ENCODE measurements at regions not wholly inside any gene's neighbourhood (a gene's known extent, or its start where the extent isn't known, plus 50 kb on each side); places are given as distances from the start of the nearest gene placed in this dataset.

- peaks cover 25% of the 10 kb centered on the region for H3K4me1 ChIP-seq (ENCODE audit: insufficient read depth, low read length)
- H3K4me3 ChIP-seq (ENCODE audit: insufficient read depth, low read length) = no peak overlapping the region
- H3K36me3 ChIP-seq (ENCODE audit: insufficient read depth, low read length) = no peaks in the 10 kb centered on the region
- no peak for DNase-seq (ENCODE audit: insufficient read length, low spot score, missing footprints)
- no peak overlapping the region for H3K4me2 ChIP-seq (ENCODE audit: insufficient read depth, low read length)
- H3K27me3 ChIP-seq (ENCODE audit: insufficient read depth, low read length) = peaks cover 58% of the 10 kb centered on the region
- H3K27ac ChIP-seq (ENCODE audit: low read depth, low read length) = no peak overlapping the region
- H2AFZ ChIP-seq (ENCODE audit: low read length) = no peak overlapping the region
- no peaks in the 10 kb centered on the region for H4K20me1 ChIP-seq (ENCODE audit: insufficient read depth, low read length)
- no peaks in the 10 kb centered on the region for H3K79me2 ChIP-seq (ENCODE audit: insufficient read depth, low read length)
- no peaks in the 10 kb centered on the region for H3K9me3 ChIP-seq (ENCODE audit: low read depth, low read length)
- TF ChIP-seq CTCF (IDR thresholded peaks at IDR 0.05; ENCODE audit: extremely low read depth, low read depth, low read length) = no peak
Observed at GRCh38 chr14:22382955-22383354, 206.1 kb downstream of the DAD1 start.

- Histone ChIP-seq H3K4me1 (ENCODE audit: insufficient read depth, low read length) (peaks cover 19% of the 10 kb centered on the region), H3K36me3 (ENCODE audit: insufficient read depth, low read length) (no peaks in the 10 kb centered on the region), H3K9me3 (ENCODE audit: low read depth, low read length) (no peaks in the 10 kb centered on the region), H3K27me3 (ENCODE audit: insufficient read depth, low read length) (peaks cover 59% of the 10 kb centered on the region), H3K79me2 (ENCODE audit: insufficient read depth, low read length) (no peaks in the 10 kb centered on the region), H3K27ac (ENCODE audit: low read depth, low read length) (no peak overlapping the region), H4K20me1 (ENCODE audit: insufficient read depth, low read length) (no peaks in the 10 kb centered on the region), H3K4me2 (ENCODE audit: insufficient read depth, low read length) (no peak overlapping the region), H2AFZ (ENCODE audit: low read length) (no peak overlapping the region), H3K4me3 (ENCODE audit: insufficient read depth, low read length) (no peak overlapping the region)
- no peak for DNase-seq (ENCODE audit: insufficient read length, low spot score, missing footprints)
- TF ChIP-seq CTCF (IDR thresholded peaks at IDR 0.05; ENCODE audit: extremely low read depth, low read depth, low read length) = no peak
Observed at GRCh38 chr14:22382395-22382794, 206.6 kb downstream of the DAD1 start.

- Histone ChIP-seq H4K20me1 (ENCODE audit: insufficient read depth, low read length) (no peaks in the 10 kb centered on the region), H3K27ac (ENCODE audit: low read depth, low read length) (no peak overlapping the region), H3K4me2 (ENCODE audit: insufficient read depth, low read length) (no peak overlapping the region), H3K27me3 (ENCODE audit: insufficient read depth, low read length) (peaks cover 58% of the 10 kb centered on the region), H3K79me2 (ENCODE audit: insufficient read depth, low read length) (no peaks in the 10 kb centered on the region), H3K4me3 (ENCODE audit: insufficient read depth, low read length) (no peak overlapping the region), H2AFZ (ENCODE audit: low read length) (no peak overlapping the region), H3K4me1 (ENCODE audit: insufficient read depth, low read length) (peaks cover 19% of the 10 kb centered on the region), H3K9me3 (ENCODE audit: low read depth, low read length) (no peaks in the 10 kb centered on the region), H3K36me3 (ENCODE audit: insufficient read depth, low read length) (no peaks in the 10 kb centered on the region)
- TF ChIP-seq CTCF (IDR thresholded peaks at IDR 0.05; ENCODE audit: extremely low read depth, low read depth, low read length) = no peak
- DNase-seq (ENCODE audit: insufficient read length, low spot score, missing footprints) = no peak
Observed at GRCh38 chr14:22381766-22382165, 207.3 kb downstream of the DAD1 start.

- Histone ChIP-seq H3K36me3 (ENCODE audit: insufficient read depth, low read length) (no peaks in the 10 kb centered on the region), H3K4me3 (ENCODE audit: insufficient read depth, low read length) (no peak overlapping the region), H2AFZ (ENCODE audit: low read length) (peak overlapping the region; percentile 23), H3K27ac (ENCODE audit: low read depth, low read length) (no peak overlapping the region), H3K27me3 (ENCODE audit: insufficient read depth, low read length) (peaks cover 57% of the 10 kb centered on the region), H4K20me1 (ENCODE audit: insufficient read depth, low read length) (no peaks in the 10 kb centered on the region), H3K4me2 (ENCODE audit: insufficient read depth, low read length) (no peak overlapping the region), H3K4me1 (ENCODE audit: insufficient read depth, low read length) (peaks cover 19% of the 10 kb centered on the region), H3K79me2 (ENCODE audit: insufficient read depth, low read length) (no peaks in the 10 kb centered on the region), H3K9me3 (ENCODE audit: low read depth, low read length) (no peaks in the 10 kb centered on the region)
- no peak for DNase-seq (ENCODE audit: insufficient read length, low spot score, missing footprints)
- TF ChIP-seq CTCF (IDR thresholded peaks at IDR 0.05; ENCODE audit: extremely low read depth, low read depth, low read length) = no peak
Observed at GRCh38 chr14:22381408-22381760, 207.6 kb downstream of the DAD1 start.

Measured in osteoblast (primary cell).